SU-DHL-6 (cell line): ENCODE measurements at regions not wholly inside any gene's neighbourhood (a gene's known extent, or its start where the extent isn't known, plus 50 kb on each side); places are given as distances from the start of the nearest gene placed in this dataset.

ENCODE experiments used
- CTCF ChIP-seq: fragments of 200-600 bp; sonication (generic); IDR thresholded peaks from one replicate; pipeline ENCODE4 v1.5.1; 2017; ENCODE audit warnings: antibody characterized with exemption, mild to moderate bottlenecking, low read length, moderate library complexity; ENCODE audit not compliant: insufficient read depth, poor library complexity, severe bottlenecking
- EZH2phosphoT487 ChIP-seq: fragments of 200-600 bp; sonication (generic), shearing (Covaris generic); conservative IDR thresholded peaks from 2 replicates; pipeline ENCODE4 v1.6.1; 2018; ENCODE audit warnings: mild to moderate bottlenecking, antibody characterized with exemption, low read length, moderate library complexity, mixed read lengths

DNA sequence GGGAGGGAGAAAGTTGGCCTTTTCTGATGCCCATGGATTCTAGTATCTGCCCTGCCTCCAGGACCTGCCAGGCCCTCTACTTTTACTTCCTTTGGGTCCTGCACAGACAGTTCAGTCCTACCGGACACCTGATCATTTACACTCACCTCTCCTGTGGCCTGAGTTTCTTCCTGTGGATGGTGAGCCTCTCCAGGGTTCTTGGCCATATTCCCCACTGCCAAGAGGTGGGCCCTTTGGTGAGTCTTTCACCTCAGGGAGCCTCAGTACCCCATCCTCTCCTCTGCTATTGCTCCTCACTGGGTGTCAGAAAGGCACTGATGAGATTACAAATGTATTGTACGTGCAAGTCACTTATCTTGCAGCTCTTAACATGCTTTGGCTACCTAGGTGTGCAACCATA lies 81.4 kb upstream of the ETV3 start:
- TF ChIP-seq CTCF (no peak), EZH2phosphoT487 (no peak)
